ENCODE measurements at regions not wholly inside any gene's neighbourhood (a gene's known extent, or its start where the extent isn't known, plus 50 kb on each side); places are given as distances from the start of the nearest gene placed in this dataset.

DNA sequence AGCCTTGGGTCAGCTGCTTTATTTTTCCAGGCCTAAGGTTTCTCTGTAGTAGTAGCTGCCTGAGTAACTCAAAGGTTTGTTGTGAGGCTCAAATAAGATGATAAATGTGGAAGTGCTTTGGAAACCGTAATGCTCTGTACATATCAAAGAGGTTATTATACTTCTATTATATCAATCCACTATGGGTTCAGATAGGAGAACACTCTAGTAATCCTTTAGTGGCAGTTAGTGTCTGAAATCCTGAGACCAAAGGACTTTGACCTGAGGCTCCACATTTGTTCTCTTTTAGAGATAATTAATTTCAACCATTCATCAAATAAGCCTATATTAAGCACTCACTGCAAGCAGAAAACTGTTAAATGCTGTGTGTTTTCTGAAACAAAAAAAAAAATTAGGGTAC, 128.6 kb upstream of the BCL6 start:
- DNase-seq (ENCODE audit: low read depth, low spot score) (no peak), ATAC-seq (no peak)
- Histone ChIP-seq H3K36me3 (ENCODE audit: control insufficient read depth in 1 of 2, insufficient read depth in 2 of 2, low read length in 2 of 2) (peaks cover 0 to 11% of the 10 kb centered on the region in 2 experiments; a peak in 2 of 4 replicates), H3K4me3 (replicated peaks in 1 of 2; ENCODE audit: low read depth in 1 of 2, low read length in 2 of 2) (no peak overlapping the region), H3K9ac (ENCODE audit: low read length) (no peak overlapping the region), H3K4me2 (ENCODE audit: low read length) (no peak overlapping the region), H3K9me3 (ENCODE audit: control insufficient read depth in 1 of 2, insufficient read depth in 1 of 2, low read depth in 1 of 2, low read length in 2 of 2) (no peaks in the 10 kb centered on the region), H3K27me3 (ENCODE audit: insufficient read depth, low read length) (no peaks in the 10 kb centered on the region), H3K27ac (ENCODE audit: low read depth, low read length) (no peak overlapping the region), H2AFZ (ENCODE audit: low read depth, low read length, poor library complexity, severe bottlenecking) (no peak overlapping the region), H4K20me1 (ENCODE audit: insufficient read depth) (no peaks in the 10 kb centered on the region), H3K79me2 (ENCODE audit: insufficient read depth, low read length) (no peaks in the 10 kb centered on the region), H3K9me2 (ENCODE audit: insufficient read depth) (no peaks in the 10 kb centered on the region), H3K4me1 (ENCODE audit: control insufficient read depth in 1 of 2, insufficient read depth in 2 of 2, low read length in 2 of 2) (peaks cover 0 to 8% of the 10 kb centered on the region in 2 experiments; a peak in 2 of 4 replicates)
- intact Hi-C loops (cut with micrococcal nuclease): no loop called here
- TF ChIP-seq POLR2A (IDR thresholded peaks at IDR 0.05; ENCODE audit: borderline replicate concordance, extremely low read depth, insufficient read depth, insufficient read length) (no peak), POLR2AphosphoS5 (IDR thresholded peaks at IDR 0.05; ENCODE audit: low read depth, low read length) (no peak), FOSL1 (IDR thresholded peaks at IDR 0.05; ENCODE audit: low read depth) (no peak), EZH2phosphoT487 (IDR thresholded peaks at IDR 0.05; ENCODE audit: borderline replicate concordance) (no peak), ELF1 (IDR thresholded peaks at IDR 0.05; ENCODE audit: borderline replicate concordance, low read depth) (no peak), RAD21 (IDR thresholded peaks at IDR 0.05; ENCODE audit: low read depth) (no peak), CEBPB (IDR thresholded peaks at IDR 0.05; ENCODE audit: low read depth) (no peak), TCF7L2 (IDR thresholded peaks at IDR 0.05; ENCODE audit: borderline replicate concordance, extremely low read depth, insufficient read depth, insufficient read length) (no peak), SP1 (IDR thresholded peaks at IDR 0.05; ENCODE audit: low read depth) (no peak)
- TF ChIP-seq, protein P1, sequence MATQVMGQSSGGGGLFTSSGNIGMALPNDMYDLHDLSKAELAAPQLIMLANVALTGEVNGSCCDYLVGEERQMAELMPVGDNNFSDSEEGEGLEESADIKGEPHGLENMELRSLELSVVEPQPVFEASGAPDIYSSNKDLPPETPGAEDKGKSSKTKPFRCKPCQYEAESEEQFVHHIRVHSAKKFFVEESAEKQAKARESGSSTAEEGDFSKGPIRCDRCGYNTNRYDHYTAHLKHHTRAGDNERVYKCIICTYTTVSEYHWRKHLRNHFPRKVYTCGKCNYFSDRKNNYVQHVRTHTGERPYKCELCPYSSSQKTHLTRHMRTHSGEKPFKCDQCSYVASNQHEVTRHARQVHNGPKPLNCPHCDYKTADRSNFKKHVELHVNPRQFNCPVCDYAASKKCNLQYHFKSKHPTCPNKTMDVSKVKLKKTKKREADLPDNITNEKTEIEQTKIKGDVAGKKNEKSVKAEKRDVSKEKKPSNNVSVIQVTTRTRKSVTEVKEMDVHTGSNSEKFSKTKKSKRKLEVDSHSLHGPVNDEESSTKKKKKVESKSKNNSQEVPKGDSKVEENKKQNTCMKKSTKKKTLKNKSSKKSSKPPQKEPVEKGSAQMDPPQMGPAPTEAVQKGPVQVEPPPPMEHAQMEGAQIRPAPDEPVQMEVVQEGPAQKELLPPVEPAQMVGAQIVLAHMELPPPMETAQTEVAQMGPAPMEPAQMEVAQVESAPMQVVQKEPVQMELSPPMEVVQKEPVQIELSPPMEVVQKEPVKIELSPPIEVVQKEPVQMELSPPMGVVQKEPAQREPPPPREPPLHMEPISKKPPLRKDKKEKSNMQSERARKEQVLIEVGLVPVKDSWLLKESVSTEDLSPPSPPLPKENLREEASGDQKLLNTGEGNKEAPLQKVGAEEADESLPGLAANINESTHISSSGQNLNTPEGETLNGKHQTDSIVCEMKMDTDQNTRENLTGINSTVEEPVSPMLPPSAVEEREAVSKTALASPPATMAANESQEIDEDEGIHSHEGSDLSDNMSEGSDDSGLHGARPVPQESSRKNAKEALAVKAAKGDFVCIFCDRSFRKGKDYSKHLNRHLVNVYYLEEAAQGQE (IDR thresholded peaks at IDR 0.05; ENCODE audit: low read depth): no peak
- TF ChIP-seq, protein P2, sequence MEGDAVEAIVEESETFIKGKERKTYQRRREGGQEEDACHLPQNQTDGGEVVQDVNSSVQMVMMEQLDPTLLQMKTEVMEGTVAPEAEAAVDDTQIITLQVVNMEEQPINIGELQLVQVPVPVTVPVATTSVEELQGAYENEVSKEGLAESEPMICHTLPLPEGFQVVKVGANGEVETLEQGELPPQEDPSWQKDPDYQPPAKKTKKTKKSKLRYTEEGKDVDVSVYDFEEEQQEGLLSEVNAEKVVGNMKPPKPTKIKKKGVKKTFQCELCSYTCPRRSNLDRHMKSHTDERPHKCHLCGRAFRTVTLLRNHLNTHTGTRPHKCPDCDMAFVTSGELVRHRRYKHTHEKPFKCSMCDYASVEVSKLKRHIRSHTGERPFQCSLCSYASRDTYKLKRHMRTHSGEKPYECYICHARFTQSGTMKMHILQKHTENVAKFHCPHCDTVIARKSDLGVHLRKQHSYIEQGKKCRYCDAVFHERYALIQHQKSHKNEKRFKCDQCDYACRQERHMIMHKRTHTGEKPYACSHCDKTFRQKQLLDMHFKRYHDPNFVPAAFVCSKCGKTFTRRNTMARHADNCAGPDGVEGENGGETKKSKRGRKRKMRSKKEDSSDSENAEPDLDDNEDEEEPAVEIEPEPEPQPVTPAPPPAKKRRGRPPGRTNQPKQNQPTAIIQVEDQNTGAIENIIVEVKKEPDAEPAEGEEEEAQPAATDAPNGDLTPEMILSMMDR (IDR thresholded peaks at IDR 0.05 in 2 of 3, conservative IDR thresholded peaks at IDR 0.05 in 1 of 3; ENCODE audit: borderline replicate concordance in 1 of 3, insufficient read depth in 1 of 3, low read depth in 2 of 3, low read length in 2 of 3): no peak
- RAD21 ChIA-PET (ENCODE audit: low non-redundant PET in 1 of 2, low total read pairs in 2 of 2, uncharacterized antibody in 2 of 2, unreplicated experiment in 2 of 2): no interaction called here
- POLR2A ChIA-PET: no interaction called here
- CTCF ChIA-PET: no interaction called here
- BruUV-seq (replicated peaks): no TSS peak

All from HCT116 (cell line).